GM19043 (cell line): ENCODE measurements at regions not wholly inside any gene's neighbourhood (a gene's known extent, or its start where the extent isn't known, plus 50 kb on each side); places are given as distances from the start of the nearest gene placed in this dataset.
"Not testable (repeated sequence)": the region's sequence is repeated elsewhere in the genome, so short reads cannot be mapped to it uniquely, and the experiment has no call there.

ENCODE experiments used
- ATAC-seq: cut with Tn5 transposase; IDR thresholded peaks from one replicate; pipeline ENCODE4 v1.9.1; 2021; ENCODE audit warnings: low read depth; ENCODE audit not compliant: unreplicated experiment

DNA sequence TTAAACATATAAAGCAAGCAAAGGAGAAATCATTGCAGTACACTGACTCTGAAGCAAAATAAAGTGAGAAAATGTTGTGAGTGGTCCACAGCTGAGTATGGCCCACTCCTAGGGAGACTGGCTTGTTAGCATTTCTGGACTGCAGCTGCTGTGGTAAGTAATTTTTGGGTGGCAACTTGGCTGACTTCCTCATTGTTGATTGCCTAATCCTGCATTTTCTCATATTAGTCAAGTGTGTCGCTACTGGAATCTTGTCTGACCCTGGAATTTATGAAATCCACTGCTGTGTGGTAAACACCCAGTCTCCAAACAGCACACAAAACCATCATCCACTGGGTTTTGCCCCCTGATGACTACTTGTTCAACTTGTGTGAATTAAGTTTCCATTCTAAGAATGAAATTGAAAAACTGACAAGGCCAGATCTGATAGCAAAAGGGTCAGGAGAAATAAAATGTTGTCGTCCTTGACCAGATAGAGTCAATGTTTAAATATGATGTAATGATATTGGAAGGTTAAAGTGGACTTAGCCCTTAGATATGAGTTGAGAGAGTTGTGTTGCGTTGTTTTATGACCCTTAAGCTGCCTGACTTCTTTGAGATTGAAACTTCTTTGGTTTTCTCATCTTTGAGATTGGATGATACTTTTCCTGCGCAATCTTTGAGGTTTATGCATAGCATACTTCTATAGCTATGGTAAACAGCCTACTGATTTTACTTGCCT is 106.6 kb upstream of the SEC22B start:
- not testable (repeated sequence) for ATAC-seq

DNA sequence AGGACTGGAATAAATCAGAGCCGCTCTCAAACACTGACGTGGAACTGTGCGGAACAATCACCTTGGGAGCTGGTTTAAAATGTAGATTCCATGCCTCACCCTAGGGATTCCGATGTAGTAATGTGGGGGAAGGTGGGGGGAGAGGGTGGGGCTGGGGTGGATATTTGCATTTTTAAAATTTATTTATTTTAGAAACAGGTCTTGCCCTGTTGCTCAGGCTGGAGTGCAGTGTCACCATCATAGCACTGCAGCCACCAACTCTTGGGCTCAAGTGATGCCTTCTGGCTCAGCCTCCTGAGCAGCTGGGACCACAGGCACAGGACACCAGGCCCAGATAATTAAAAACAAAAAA is 101.9 kb upstream of the SEC22B start:
- ATAC-seq = not testable (repeated sequence)

DNA sequence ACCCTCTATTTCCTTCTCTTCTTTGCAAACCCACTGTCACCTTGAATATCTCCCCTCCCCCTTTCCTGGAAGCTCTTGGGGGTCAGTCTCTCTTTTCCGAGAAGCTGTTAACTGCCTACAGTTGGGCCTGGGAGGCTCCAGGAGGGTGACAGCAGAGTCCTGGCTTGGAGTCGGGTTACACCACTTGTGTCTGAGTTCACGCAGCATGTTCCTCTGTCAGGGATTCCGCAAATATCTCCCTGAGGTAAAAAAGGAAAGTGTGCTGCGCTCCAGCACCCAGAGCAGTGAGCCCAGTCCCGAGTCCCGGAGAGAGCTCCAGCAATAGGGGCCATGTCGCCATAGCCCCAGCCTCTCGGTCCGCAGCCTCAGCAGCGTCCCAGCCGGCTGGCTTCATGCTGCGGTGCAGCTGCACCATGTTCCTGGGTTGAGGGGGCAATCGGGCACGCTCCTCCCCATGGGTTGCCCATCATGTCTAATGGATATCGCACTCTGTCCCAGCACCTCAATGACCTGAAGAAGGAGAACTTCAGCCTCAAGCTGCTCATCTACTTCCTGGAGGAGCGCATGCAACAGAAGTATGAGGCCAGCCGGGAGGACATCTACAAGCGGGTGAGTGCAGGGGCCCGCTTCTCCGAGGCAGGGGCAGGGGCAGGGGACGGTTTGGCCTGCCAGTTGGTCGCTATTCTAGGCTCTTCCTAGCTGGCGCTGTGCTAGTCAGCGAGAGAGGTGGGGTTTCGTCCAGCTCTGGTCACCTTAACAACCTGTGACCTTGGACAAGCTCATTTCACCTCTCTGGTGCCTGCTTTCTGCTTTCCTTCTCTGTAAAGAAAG is 101.3 kb upstream of the SEC22B start:
- ATAC-seq = not testable (repeated sequence)

DNA sequence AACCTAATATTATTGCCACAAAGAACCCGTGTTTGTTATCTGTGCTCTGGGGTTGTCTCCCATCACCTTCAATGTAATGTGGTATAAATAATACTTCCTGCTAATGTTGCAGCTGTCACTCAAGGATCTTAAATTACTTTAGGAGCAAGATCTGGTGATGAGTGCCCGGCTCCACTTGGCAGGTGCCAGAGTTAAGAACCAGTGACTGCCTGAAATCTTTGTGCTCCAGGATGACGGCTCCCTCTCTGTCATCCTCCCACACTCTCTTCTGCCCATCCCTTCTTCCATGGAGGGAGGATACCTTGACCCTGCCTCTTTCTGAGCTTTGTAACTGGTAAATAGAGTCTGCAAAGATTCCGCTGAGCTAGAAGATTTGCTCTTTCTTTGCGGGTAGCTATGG is 100.4 kb upstream of the SEC22B start:
- ATAC-seq = not testable (repeated sequence)

DNA sequence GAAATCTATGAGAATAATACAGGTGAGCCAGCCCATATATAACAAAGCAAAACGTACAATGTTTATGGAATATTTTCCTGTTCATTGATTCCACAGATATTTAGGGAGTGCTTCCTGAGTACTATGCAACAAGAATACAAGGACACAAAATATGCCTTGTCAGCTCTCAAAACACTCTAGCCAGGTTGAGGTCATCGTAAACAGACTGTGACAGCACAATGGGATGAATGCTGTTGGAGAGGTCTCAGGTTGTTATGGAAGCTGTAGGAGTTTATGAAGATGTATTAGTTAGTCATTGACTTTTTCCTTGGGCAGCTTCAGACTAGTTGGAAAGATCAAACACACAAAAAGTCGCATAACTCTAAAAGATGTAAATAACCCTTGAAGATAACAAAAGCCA is 98.1 kb upstream of the SEC22B start:
- not testable (repeated sequence) for ATAC-seq

DNA sequence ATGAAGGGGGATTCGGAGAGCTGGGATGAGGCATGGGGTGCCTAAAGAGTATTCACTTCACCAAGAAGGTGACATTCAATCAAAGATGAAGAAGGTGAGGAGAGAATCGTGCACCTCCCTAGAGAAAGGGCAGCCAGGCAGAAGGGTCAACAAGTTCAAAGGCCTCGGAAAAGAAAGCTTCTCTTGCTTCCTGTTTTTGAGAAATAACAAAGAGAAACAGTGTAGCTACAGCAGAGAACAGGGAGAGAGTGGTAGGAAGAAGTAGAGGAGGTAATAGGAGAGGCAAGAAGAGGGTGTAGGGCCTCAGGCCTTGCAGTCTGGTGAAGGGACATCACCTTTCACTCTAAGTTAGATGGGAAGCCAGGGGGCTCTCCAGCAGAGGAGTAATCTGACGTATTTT is 97.0 kb upstream of the SEC22B start:
- ATAC-seq = not testable (repeated sequence)

DNA sequence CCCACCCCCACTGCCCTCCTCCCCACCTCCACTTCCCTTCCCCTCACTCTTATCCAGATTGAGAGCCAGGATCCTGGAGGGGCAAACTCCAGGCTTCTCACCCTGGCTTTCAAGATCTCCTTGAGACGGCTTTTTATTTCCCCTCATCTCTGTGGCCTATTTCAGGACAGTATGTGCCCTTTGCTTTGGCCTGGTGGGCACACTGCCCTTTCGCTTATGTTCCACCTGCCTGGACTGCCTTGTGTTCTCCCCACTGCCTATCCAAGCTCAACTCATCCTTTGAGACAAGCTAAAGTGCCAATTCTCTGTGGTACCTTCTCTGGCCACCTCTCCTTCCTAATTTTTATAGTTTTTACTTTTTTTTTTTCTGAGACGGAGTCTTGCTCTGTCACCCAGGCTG is 95.9 kb upstream of the SEC22B start:
- not testable (repeated sequence) for ATAC-seq

DNA sequence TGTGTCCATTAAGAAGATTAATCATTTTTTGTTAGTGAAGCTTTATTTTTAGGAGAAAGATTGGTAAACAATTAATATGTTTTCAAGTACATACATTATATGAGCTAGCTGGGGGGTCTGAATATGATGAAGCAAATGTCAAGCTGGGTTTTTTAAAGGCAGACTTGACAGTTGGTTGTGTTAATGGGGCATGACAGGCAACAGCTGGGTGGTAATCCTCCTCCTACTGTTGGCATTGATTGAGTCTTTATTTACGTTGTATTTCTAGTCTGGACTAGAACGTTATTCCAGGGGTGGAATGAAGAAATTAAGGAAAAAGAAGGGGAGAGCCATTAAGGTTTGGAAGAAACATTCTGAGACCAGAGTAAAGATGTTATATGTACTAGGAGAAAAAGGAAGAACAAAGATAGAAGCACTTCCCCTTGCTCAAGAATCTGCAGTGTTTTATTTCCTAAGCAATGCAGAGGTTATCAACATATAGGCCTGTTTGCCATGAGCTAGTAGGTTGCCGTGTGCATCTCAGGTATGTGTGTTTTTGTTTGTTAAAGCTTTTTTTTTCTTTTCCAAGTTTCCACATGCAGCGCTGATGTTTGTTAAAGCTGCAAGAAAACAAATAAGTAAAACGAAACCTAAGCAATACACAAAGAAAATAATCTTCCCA is 95.4 kb upstream of the SEC22B start:
- ATAC-seq = not testable (repeated sequence)

DNA sequence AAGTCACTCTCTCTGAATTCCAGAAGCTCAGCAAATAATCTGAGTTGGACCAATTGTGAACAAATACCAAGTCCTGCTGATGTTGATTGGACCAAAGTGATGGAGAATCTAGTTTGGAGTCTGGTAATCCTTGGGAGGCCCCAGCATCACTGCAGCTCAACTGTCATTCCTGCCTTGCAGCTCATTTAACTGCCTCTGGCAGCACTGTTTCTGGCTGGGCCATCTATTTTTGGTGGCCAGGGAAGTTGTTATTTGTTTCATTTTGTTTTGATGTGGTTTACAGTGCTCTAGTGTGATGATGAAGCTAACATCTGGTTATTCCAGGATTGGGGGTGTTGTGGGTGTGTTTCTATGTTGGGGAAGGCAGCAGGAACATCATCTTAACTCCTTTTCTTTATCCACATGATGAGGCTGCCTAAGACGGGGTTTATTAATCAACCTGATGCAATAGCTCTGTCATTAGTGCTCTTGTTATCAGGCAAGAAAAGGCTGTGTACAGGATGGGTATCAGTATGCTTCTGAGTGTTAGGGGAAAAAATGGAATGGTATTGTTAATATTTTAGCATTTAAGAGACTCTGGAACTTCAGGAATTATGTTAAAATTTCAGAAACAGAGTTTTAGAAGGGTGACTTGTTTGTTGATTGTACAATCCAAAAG is 91.7 kb upstream of the SEC22B start:
- ATAC-seq = not testable (repeated sequence)

DNA sequence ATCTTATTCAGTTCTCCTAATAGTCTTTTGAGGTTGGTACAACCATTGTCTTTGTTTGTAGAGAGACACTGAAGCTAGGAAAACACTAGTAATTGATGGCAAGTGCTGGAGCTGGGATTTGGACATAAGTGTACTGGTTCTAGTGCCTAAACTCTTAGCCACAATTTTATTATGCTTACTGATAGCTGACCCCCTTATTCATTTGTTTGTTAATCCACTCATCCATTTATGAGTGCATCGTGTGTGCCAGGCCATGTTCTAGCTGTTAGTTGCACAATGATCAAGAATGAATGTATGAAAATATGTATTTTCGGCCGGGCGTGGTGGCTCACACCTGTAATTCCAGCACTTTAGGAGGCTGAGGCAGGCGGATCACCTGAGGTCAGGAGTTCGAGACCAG is 88.2 kb upstream of the SEC22B start:
- ATAC-seq = not testable (repeated sequence)

DNA sequence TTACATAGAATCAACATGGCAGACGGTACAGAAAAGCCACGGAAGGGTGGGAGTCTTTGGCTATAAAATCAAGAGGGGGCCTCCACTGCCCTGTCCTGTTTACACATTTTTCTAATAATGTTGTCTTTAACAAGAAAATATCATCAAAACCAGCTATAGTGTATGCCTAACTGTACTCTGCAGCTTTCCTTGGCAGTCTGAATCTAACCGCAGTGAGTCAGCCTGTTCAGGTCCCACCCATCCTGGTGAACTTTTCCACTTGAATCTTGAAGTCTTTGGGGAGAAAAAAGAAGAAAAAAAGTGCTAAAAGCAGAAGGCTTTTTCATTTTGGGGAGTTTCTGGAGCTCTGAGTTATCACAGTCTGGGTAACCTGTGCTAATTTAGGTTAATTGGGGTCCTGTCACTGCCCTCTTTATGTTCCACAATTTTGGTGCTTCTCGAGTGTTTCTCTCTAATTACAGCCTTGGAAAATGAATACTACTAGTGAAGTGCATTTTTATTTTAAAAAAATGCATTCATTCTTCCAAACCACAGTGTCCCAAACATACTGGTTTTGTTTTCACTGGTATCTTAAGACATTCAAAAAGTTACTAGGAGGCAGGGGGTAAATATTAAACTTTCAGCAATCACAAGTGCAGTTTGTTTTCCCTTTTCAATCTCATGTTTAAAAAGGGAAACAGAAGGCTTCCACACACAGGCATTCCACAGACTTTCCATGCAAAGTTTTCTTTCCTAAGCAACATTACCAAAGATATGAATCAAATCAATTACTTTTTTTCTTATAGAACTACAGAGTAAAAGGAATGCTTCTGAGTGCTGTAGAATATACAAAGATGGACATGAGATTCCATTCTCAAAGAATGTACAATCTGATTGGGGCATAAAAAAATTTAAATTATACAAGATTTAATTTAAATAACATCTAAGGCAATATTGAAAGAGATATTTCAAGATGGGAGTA is 86.8 kb upstream of the SEC22B start:
- not testable (repeated sequence) for ATAC-seq

DNA sequence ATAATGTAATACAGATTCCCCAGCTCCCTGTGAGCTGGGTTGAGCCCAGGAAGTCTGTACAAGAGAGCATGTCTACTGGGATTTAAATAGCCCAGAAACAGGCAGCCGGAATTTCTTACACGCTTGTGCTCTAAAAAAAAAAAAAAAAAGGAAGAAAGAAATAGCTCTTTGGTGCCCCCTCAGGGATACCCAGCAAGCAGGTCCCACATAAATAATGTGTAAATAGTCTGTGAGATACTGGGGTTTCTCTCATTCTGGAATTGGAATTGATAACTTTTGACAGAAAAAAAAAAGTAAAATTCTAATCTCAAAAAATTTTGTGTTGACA is 81.4 kb upstream of the SEC22B start:
- ATAC-seq = not testable (repeated sequence)

DNA sequence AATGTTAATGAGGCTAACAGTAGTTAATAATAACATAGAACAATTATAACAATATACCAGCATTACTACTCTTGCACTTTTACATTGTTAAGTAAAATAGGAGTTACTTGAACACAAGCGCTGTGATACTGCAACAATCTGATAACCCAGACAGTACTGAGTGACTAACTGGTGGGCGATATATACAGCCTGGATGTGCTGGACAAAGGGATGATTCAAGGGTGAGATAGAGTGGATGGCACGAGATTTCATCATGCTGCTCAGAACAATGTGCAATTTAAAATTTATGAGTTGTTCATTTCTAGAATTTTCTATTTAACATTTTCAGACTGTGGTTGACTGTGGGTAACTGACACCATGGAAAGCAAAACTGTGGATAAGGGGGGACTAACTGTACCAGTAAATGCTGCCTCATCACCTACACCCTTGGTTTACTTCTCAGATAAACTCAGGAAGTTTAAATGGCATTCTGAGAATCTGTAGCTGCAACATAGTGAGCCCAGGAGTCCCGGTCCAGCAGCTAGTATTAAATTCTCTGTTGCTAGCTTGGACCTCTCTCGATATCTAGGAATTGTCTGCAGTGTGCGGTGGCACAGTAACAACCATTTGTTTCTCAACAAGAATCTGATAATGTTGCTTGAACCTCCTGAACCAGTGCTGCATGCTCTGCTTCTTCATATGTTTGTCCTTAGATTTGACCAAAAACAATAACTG is 80.9 kb upstream of the SEC22B start:
- ATAC-seq = not testable (repeated sequence)

DNA sequence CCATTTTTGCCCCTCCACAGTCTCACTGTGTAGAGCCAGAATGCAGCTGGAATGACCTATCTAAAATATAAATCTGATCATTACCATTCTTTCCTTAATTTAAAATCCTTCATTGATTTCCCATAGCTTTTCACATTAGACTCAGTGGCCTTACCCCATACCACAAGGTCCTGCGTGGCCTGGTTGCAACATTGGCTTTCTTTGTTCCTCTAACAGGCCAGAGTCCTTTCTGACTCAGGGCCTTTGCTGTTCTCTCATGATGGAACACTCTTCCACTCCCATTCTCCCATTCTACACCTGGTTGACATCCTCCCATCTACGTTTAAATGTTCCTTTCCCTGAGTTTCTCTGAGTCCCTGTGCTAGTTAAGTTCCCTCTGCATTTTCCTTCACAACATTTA is 74.4 kb upstream of the SEC22B start:
- ATAC-seq = not testable (repeated sequence)

DNA sequence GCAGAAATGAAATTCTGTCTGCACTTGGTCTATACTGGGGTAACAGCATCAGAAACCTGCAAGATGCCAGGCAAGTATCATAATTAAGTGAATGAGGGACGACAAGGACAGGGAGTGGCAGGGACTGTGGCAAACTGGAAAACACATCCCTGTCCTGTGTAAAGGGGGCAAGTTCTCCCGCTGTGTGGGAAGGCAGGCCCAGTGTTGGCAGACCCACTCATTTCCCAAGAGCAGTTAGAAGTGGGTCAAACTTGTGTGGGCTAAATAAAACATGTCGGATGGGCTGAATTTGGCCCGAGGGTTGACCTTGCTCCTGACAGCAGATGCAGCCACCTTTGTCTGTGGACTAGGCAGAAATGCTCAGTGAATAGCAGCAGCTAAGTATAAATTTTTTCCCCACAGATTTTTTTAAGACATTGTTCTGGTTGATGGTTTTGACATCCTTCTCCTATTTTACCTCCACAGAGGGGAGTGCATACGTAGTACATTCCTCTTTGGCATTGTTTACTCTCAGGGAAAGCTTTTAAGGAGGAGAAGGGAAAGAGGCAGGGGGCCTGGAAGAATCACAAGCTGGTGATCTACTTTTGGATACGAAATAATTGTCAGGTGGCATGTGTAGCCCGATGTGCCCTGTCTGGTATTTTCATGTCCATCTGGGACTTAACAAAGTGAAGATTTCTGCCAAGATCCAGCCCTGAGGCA is 72.6 kb upstream of the SEC22B start:
- ATAC-seq = not testable (repeated sequence)

DNA sequence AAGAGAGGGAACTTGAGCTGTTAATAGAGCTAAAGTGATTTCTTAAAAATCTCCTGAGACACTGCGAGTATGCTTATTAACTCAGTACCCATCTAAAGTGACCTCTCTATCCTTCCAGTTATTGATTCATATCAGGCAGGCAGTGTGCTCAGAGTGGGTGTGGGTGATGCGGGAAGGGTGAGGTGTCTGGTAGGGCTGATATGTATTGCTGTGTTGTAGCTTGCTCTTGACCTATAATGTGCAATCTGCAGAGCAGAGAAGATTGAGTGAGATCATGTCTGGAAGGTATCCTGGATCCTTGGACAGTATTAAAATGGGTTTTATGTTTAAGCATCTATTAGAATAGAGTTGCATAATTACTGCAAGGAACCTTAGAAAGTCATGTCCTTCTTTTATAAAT is 71.9 kb upstream of the SEC22B start:
- not testable (repeated sequence) for ATAC-seq

DNA sequence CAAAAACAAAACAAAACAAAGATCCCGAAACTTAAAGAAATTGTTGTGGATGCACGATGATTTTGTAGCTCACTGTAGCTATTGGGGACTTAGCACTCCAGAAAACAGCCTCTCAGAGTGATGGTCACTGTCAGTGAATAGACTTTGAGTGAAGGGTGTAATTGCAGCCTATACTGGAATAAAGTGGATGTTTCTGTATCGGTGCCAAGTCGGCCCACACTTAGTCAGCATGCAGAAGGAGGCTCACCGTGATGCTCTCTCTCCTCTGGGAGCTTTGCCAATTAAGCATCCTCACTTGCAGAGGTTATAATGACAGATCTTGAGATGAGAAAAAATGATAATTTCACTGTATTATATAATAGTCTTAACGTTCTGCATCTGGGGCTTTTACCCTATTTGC is 67.5 kb upstream of the SEC22B start:
- not testable (repeated sequence) for ATAC-seq

DNA sequence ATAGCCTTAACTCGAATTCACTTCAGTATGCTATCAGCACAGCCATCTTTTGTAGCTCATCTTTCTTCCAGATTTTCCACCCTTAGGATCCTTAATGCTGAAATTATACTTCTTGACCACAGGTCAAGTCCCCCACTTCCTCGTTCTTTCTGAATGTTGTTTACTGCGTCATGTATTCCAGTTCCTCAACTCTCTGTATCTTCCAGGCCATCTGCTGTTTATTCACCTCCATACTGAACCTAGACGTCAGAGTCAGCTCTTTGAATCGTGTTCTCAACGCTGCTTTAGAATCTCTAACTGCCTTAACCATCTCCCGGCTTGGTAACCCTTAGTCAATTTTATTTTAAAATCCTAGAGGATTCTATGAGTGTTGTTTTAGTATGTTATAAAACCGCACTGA is 66.3 kb upstream of the SEC22B start:
- not testable (repeated sequence) for ATAC-seq

DNA sequence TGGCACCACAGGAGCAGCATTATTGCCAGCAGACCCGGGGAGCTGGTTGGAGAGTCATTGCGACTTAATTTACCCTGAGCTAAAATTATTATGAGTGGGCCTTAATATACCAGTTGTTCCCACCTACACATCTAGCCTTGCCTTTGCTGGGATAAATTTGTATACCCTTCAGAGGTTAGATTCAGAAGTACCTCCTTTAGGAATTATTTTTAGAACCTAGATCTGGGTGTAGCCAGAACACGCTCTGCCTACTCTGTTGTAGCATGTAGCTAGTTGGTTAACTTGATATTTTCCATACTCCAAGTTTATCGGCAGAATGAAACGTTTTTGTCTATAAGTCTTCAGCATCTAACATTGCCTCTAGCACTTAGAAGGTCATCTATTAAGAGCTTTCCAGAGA is 65.5 kb upstream of the SEC22B start:
- ATAC-seq = not testable (repeated sequence)
